HCT116 (cell line): ENCODE measurements at regions not wholly inside any gene's neighbourhood (a gene's known extent, or its start where the extent isn't known, plus 50 kb on each side); places are given as distances from the start of the nearest gene placed in this dataset.

Experiments
- ATAC-seq: fragments of 200-7000 bp; cut with Tn5 transposase; 2 replicates; pipeline ENCODE4 v1.9.1; 2020; ENCODE audit warnings: mild to moderate bottlenecking, moderate library complexity
- BruUV-seq: library from RNA; stranded (reverse); fragments of 400-500 nt; replicated peaks from 2 replicates; lab custom pipeline; 2021; lab: Mats Ljungman, UMichigan
- CTCF ChIA-PET: fragments of 300-600 bp; sonication (Branson Sonifier 250); formaldehyde crosslinking; loops from one replicate; lab custom pipeline; 2021; ENCODE audit warnings: antibody characterized with exemption; lab: Charles Lee
- POLR2A ChIA-PET: fragments of 300-600, 350-600 bp; sonication (Branson Sonifier 250); formaldehyde crosslinking; loops from one replicate; lab custom pipeline; 2021; ENCODE audit warnings: antibody characterized with exemption; lab: Charles Lee
- RAD21 ChIA-PET, 2 experiments: fragments of 300-600 bp; sonication (Branson Sonifier 250); formaldehyde crosslinking; loops; one replicate each; lab custom pipeline; 2023; ENCODE audit warnings: low total read pairs in 2 of 2; ENCODE audit not compliant: uncharacterized antibody in 2 of 2, unreplicated experiment in 2 of 2, low non-redundant PET in 1 of 2; lab: Charles Lee
- DNase-seq: peaks from one replicate; pipeline ENCODE4 v3.0.0-alpha.2; 2010; ENCODE audit warnings: low read depth, low spot score
- H2AFZ ChIP-seq: fragments of 200-600 bp; shearing (Covaris generic), sonication (generic); 2 replicates; pipeline ENCODE4 v1.6.1; 2017; ENCODE audit warnings: low read depth, mixed run types, mixed read lengths, antibody characterized with exemption, low read length; ENCODE audit not compliant: poor library complexity, severe bottlenecking
- H3K27ac ChIP-seq: 2 replicates; pipeline ENCODE4 v1.5.1; 2012; ENCODE audit warnings: low read depth, low read length
- H3K27me3 ChIP-seq: fragments of 200-600 bp; sonication (generic); 2 replicates; pipeline ENCODE4 v1.6.1; 2016; ENCODE audit warnings: mixed run types, low read length, mixed read lengths; ENCODE audit not compliant: insufficient read depth
- H3K36me3 ChIP-seq, 2 experiments: fragments of 200-500 bp in 1 of 2; fragments of 200-600 bp in 1 of 2; sonication (Bioruptor generic) in 1 of 2; sonication (generic) in 1 of 2; 2 replicates each; pipeline versions ENCODE4 v1.5.1 to v1.6.1; 2014 to 2016; ENCODE audit warnings: low read length in 2 of 2, inconsistent platforms in 1 of 2, mixed read lengths in 1 of 2, mixed run types in 1 of 2; ENCODE audit not compliant: insufficient read depth in 2 of 2, control insufficient read depth in 1 of 2
- H3K4me1 ChIP-seq, 2 experiments: fragments of 200-600 bp in 1 of 2; sonication (generic) in 1 of 2; 2 replicates each; pipeline versions ENCODE4 v1.5.1 to v1.6.1; 2012 to 2017; ENCODE audit warnings: low read length in 2 of 2, inconsistent platforms in 1 of 2, mild to moderate bottlenecking in 1 of 2, mixed read lengths in 1 of 2, mixed run types in 1 of 2, moderate library complexity in 1 of 2; ENCODE audit not compliant: insufficient read depth in 2 of 2, control insufficient read depth in 1 of 2
- H3K4me2 ChIP-seq: fragments of 200-600 bp; sonication (generic); 2 replicates; pipeline ENCODE4 v1.6.1; 2017; ENCODE audit warnings: mixed run types, low read length, mixed read lengths
- H3K4me3 ChIP-seq, 2 experiments: fragments of 200-600 bp in 1 of 2; sonication (generic) in 1 of 2; replicated peaks in 1 of 2; 2 replicates each; pipeline ENCODE4 v1.5.1; 2011 to 2016; ENCODE audit warnings: low read length in 2 of 2, control low read depth in 1 of 2, low read depth in 1 of 2, mild to moderate bottlenecking in 1 of 2, mixed read lengths in 1 of 2, mixed run types in 1 of 2
- H3K79me2 ChIP-seq: fragments of 200-600 bp; sonication (generic); 2 replicates; pipeline ENCODE4 v1.6.1; 2017; ENCODE audit warnings: mild to moderate bottlenecking, mixed run types, low read length, moderate library complexity, mixed read lengths; ENCODE audit not compliant: insufficient read depth
- H3K9ac ChIP-seq: fragments of 200-600 bp; sonication (generic); 2 replicates; pipeline ENCODE4 v1.6.1; 2016; ENCODE audit warnings: low read length, mixed read lengths
- H3K9me2 ChIP-seq: fragments of 200-600 bp; sonication (generic), shearing (Covaris generic); 2 replicates; pipeline ENCODE4 v1.6.1; 2017; ENCODE audit warnings: mixed run types, mild to moderate bottlenecking, moderate library complexity; ENCODE audit not compliant: insufficient read depth
- H3K9me3 ChIP-seq, 2 experiments: fragments of 200-500 bp in 1 of 2; fragments of 200-600 bp in 1 of 2; sonication (Bioruptor generic) in 1 of 2; sonication (generic) in 1 of 2; 2 replicates each; pipeline ENCODE4 v1.6.1; 2014 to 2017; ENCODE audit warnings: low read length in 2 of 2, mixed read lengths in 2 of 2, inconsistent platforms in 1 of 2, low read depth in 1 of 2, mild to moderate bottlenecking in 1 of 2, mixed run types in 1 of 2, moderate library complexity in 1 of 2; ENCODE audit not compliant: control insufficient read depth in 1 of 2, insufficient read depth in 1 of 2
- H4K20me1 ChIP-seq: fragments of 200-600 bp; sonication (generic), shearing (Covaris generic); 2 replicates; pipeline ENCODE4 v1.6.1; 2017; ENCODE audit warnings: mixed run types, mild to moderate bottlenecking, moderate library complexity; ENCODE audit not compliant: insufficient read depth
- CEBPB ChIP-seq: IDR thresholded peaks from 2 replicates; pipeline ENCODE4 v1.6.1; 2012; ENCODE audit warnings: low read depth
- ELF1 ChIP-seq: IDR thresholded peaks from 2 replicates; pipeline ENCODE4 v1.6.1; 2012; ENCODE audit warnings: low read depth, borderline replicate concordance
- EZH2phosphoT487 ChIP-seq: fragments of 200-600 bp; IDR thresholded peaks from 2 replicates; pipeline ENCODE4 v1.6.1; 2018; ENCODE audit warnings: antibody characterized with exemption, borderline replicate concordance
- FOSL1 ChIP-seq: IDR thresholded peaks from 2 replicates; pipeline ENCODE4 v1.6.1; 2012; ENCODE audit warnings: low read depth
- JUND ChIP-seq: IDR thresholded peaks from 2 replicates; pipeline ENCODE4 v1.6.1; 2012
- MAX ChIP-seq: IDR thresholded peaks from 2 replicates; pipeline ENCODE4 v1.6.1; 2012
- POLR2A ChIP-seq: IDR thresholded peaks from 2 replicates; pipeline ENCODE4 v1.7.0; 2011; ENCODE audit warnings: borderline replicate concordance; ENCODE audit not compliant: insufficient read depth, insufficient read length; ENCODE audit errors: extremely low read depth
- POLR2AphosphoS5 ChIP-seq: IDR thresholded peaks from 2 replicates; pipeline ENCODE4 v1.6.1; 2011; ENCODE audit warnings: mild to moderate bottlenecking, low read depth, low read length, moderate library complexity
- RAD21 ChIP-seq: IDR thresholded peaks from 2 replicates; pipeline ENCODE4 v1.6.1; 2012; ENCODE audit warnings: low read depth, mild to moderate bottlenecking
- SIN3A ChIP-seq: IDR thresholded peaks from 2 replicates; pipeline ENCODE4 v1.6.1; 2012; ENCODE audit warnings: low read depth
- SRF ChIP-seq: IDR thresholded peaks from 2 replicates; pipeline ENCODE4 v1.6.1; 2012; ENCODE audit warnings: low read depth
- TCF7L2 ChIP-seq: IDR thresholded peaks from 2 replicates; pipeline ENCODE4 v1.7.0; 2011; ENCODE audit warnings: borderline replicate concordance, inconsistent platforms; ENCODE audit not compliant: insufficient read depth, insufficient read length; ENCODE audit errors: extremely low read depth
- YY1 ChIP-seq: IDR thresholded peaks from 2 replicates; pipeline ENCODE4 v1.6.1; 2011; ENCODE audit warnings: low read length, low read depth, moderate library complexity, mild to moderate bottlenecking; ENCODE audit not compliant: insufficient replicate concordance; ENCODE audit errors: extremely low read depth
- ZBTB33 ChIP-seq: IDR thresholded peaks from 2 replicates; pipeline ENCODE4 v1.6.1; 2011; ENCODE audit warnings: mild to moderate bottlenecking, low read length, moderate library complexity; ENCODE audit not compliant: insufficient replicate concordance; ENCODE audit errors: extremely low read depth
- intact Hi-C: fragments of 100-400 bp; cut with micrococcal nuclease; formaldehyde crosslinking; loops from 2 replicates; pipeline ENCODE4 v1.10.0; 2022
- TF ChIP-seq, protein P1 (sequence below): IDR thresholded peaks from 2 replicates; pipeline ENCODE4 v1.6.1; 2012
- TF ChIP-seq, protein P2 (sequence below), 3 experiments: fragments of 200-600 bp in 1 of 3; sonication (generic) in 1 of 3; IDR thresholded peaks in 2 of 3; conservative IDR thresholded peaks in 1 of 3; 2 replicates each; pipeline ENCODE4 v1.5.1; 2012 to 2017; ENCODE audit warnings: low read depth in 2 of 3, low read length in 2 of 3, antibody characterized with exemption in 1 of 3, borderline replicate concordance in 1 of 3, control low read depth in 1 of 3, mild to moderate bottlenecking in 1 of 3, mixed read lengths in 1 of 3, mixed run types in 1 of 3, moderate library complexity in 1 of 3; ENCODE audit not compliant: insufficient read depth in 1 of 3
- TF ChIP-seq, protein P3 (sequence below): IDR thresholded peaks from 2 replicates; pipeline ENCODE4 v1.6.1; 2012; ENCODE audit warnings: low read depth

DNA sequence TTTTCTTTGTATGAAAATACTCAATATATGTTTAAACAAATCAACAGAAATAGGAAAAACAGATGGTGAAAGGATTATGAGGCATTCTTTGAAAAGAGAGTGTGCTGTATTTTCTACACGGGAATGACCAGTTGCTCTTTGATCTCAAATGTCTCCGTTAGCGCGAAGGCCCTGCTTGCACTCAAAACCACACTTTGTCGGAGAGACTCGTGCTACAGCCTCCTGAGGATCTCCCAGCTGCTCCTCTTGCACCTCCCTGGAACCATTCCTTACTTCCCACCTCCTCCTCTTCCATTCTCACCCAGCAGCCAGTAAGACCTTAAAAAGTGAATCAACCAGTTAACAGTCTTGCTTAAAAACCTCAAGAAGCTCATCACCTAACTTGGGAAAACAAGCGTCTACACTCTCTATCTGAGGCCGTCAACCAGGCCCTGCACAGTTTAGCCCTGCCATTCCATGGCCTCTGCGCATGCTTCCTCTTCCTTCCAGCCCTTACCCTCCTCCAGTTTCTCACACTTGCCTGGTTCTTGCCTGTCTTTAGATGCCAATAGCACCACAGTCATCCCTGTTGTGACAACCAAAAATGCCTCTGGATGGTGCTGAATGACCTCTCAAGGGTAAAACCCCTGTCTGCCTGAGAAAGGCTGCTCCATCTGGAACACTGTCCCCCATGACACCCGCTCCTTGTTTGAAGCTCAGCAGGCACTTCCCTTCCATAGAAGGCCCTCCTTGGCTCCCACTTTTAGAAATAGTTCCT is 594.7 kb upstream of the WWC1 start:
- H3K36me3 ChIP-seq, result no peaks in the 10 kb centered on the region
- H3K4me3 ChIP-seq, result no peak overlapping the region
- H4K20me1 ChIP-seq, result no peaks in the 10 kb centered on the region
- H3K27me3 ChIP-seq, result no peaks in the 10 kb centered on the region
- RAD21 ChIA-PET, result no interaction called here
- peaks cover 27 to 41% of the 10 kb centered on the region in 2 experiments for H3K4me1 ChIP-seq
- H3K9me3 ChIP-seq, result no peaks in the 10 kb centered on the region
- no peak overlapping the region for H3K4me2 ChIP-seq
- H3K79me2 ChIP-seq, result no peaks in the 10 kb centered on the region
- no TSS peak for BruUV-seq
- POLR2A ChIA-PET, result no interaction called here
- H3K9ac ChIP-seq, result no peak overlapping the region
- DNase-seq, result no peak
- no peak for ATAC-seq
- no peaks in the 10 kb centered on the region for H3K9me2 ChIP-seq
- no peak overlapping the region for H3K27ac ChIP-seq
- no peak for TF ChIP-seq ZBTB33
- no peak for TF ChIP-seq JUND
- TF ChIP-seq SRF, result no peak
- TF ChIP-seq, protein P1, sequence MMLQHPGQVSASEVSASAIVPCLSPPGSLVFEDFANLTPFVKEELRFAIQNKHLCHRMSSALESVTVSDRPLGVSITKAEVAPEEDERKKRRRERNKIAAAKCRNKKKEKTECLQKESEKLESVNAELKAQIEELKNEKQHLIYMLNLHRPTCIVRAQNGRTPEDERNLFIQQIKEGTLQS, result no peak
- no peak for TF ChIP-seq TCF7L2
- TF ChIP-seq ELF1, result no peak
- TF ChIP-seq EZH2phosphoT487, result no peak
- TF ChIP-seq, protein P2, sequence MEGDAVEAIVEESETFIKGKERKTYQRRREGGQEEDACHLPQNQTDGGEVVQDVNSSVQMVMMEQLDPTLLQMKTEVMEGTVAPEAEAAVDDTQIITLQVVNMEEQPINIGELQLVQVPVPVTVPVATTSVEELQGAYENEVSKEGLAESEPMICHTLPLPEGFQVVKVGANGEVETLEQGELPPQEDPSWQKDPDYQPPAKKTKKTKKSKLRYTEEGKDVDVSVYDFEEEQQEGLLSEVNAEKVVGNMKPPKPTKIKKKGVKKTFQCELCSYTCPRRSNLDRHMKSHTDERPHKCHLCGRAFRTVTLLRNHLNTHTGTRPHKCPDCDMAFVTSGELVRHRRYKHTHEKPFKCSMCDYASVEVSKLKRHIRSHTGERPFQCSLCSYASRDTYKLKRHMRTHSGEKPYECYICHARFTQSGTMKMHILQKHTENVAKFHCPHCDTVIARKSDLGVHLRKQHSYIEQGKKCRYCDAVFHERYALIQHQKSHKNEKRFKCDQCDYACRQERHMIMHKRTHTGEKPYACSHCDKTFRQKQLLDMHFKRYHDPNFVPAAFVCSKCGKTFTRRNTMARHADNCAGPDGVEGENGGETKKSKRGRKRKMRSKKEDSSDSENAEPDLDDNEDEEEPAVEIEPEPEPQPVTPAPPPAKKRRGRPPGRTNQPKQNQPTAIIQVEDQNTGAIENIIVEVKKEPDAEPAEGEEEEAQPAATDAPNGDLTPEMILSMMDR (IDR thresholded peaks at IDR 0.05 in 2 of 3, conservative IDR thresholded peaks at IDR 0.05 in 1 of 3; ENCODE audit: borderline replicate concordance in 1 of 3, insufficient read depth in 1 of 3, low read depth in 2 of 3, low read length in 2 of 3), result no peak
- TF ChIP-seq, protein P3, sequence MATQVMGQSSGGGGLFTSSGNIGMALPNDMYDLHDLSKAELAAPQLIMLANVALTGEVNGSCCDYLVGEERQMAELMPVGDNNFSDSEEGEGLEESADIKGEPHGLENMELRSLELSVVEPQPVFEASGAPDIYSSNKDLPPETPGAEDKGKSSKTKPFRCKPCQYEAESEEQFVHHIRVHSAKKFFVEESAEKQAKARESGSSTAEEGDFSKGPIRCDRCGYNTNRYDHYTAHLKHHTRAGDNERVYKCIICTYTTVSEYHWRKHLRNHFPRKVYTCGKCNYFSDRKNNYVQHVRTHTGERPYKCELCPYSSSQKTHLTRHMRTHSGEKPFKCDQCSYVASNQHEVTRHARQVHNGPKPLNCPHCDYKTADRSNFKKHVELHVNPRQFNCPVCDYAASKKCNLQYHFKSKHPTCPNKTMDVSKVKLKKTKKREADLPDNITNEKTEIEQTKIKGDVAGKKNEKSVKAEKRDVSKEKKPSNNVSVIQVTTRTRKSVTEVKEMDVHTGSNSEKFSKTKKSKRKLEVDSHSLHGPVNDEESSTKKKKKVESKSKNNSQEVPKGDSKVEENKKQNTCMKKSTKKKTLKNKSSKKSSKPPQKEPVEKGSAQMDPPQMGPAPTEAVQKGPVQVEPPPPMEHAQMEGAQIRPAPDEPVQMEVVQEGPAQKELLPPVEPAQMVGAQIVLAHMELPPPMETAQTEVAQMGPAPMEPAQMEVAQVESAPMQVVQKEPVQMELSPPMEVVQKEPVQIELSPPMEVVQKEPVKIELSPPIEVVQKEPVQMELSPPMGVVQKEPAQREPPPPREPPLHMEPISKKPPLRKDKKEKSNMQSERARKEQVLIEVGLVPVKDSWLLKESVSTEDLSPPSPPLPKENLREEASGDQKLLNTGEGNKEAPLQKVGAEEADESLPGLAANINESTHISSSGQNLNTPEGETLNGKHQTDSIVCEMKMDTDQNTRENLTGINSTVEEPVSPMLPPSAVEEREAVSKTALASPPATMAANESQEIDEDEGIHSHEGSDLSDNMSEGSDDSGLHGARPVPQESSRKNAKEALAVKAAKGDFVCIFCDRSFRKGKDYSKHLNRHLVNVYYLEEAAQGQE, result no peak
- no peak for TF ChIP-seq POLR2AphosphoS5
- TF ChIP-seq CEBPB, result no peak
- TF ChIP-seq RAD21, result no peak
- TF ChIP-seq YY1, result no peak
- no peak for TF ChIP-seq SIN3A
- TF ChIP-seq POLR2A, result no peak
- no peak for TF ChIP-seq FOSL1
- no peak for TF ChIP-seq MAX
- TF ChIP-seq, all 23 proteins: peak for 0
- intact Hi-C loops, result no loop called here
- CTCF ChIA-PET, result no interaction called here
- no peak overlapping the region for H2AFZ ChIP-seq
